Urinary bladder (tissue), 3 donors: ENCODE measurements at regions not wholly inside any gene's neighbourhood (a gene's known extent, or its start where the extent isn't known, plus 50 kb on each side); places are given as distances from the start of the nearest gene placed in this dataset.

ENCODE experiments used
- DNase-seq: peaks from one replicate; pipeline ENCODE4 v3.0.0-alpha.2; 2015; ENCODE audit errors: extremely low spot score
- H3K27ac ChIP-seq: one replicate; pipeline ENCODE4 v1.5.1; 2013; ENCODE audit warnings: low read depth, mild to moderate bottlenecking, moderate library complexity
- H3K36me3 ChIP-seq: one replicate; pipeline ENCODE4 v1.6.1; 2013; ENCODE audit warnings: mild to moderate bottlenecking, moderate library complexity; ENCODE audit not compliant: insufficient read depth
- H3K4me1 ChIP-seq: one replicate; pipeline ENCODE4 v1.6.1; 2013; ENCODE audit warnings: mild to moderate bottlenecking, moderate library complexity; ENCODE audit not compliant: insufficient read depth
- H3K4me3 ChIP-seq: one replicate; pipeline ENCODE4 v1.5.1; 2013; ENCODE audit warnings: low read depth, low read length
- WGBS: extraction: QIAGEN DNeasy Blood & Tissue Kit; methylation state at CpG from one replicate; pipeline ENCODE4 v1.1.7; 2013; 5-methylcytosine and 5-hydroxymethylcytosine counted together
- donor health status: healthy with polysubstance abuse.
- donor health status: healthy.

GRCh38 chr18:6614952-6615351 lies 114.6 kb upstream of the ARHGAP28 start:
- no peak overlapping the region for H3K4me3 ChIP-seq
- H3K36me3 ChIP-seq, result no peaks in the 10 kb centered on the region
- H3K27ac ChIP-seq, result no peak overlapping the region
- H3K4me1 ChIP-seq, result no peaks in the 10 kb centered on the region
- DNase-seq, result no peak
- WGBS, result 95% methylated on average over 4 of the region's 4 CpGs

GRCh38 chr18:6616981-6617380 lies 112.5 kb upstream of the ARHGAP28 start:
- no peaks in the 10 kb centered on the region for H3K4me1 ChIP-seq
- no peak overlapping the region for H3K27ac ChIP-seq
- 60% methylated on average over 4 of the region's 4 CpGs for WGBS
- H3K36me3 ChIP-seq, result no peaks in the 10 kb centered on the region
- no peak overlapping the region for H3K4me3 ChIP-seq
- no peak for DNase-seq

- WGBS, result 93% methylated on average over 4 of the region's 4 CpGs
- no peak overlapping the region for H3K4me3 ChIP-seq
- no peaks in the 10 kb centered on the region for H3K36me3 ChIP-seq
- H3K4me1 ChIP-seq, result no peaks in the 10 kb centered on the region
- no peak for DNase-seq
- no peak overlapping the region for H3K27ac ChIP-seq
Observed at GRCh38 chr18:6621437-6621836, 108.1 kb upstream of the ARHGAP28 start.

GRCh38 chr18:6623278-6623677 lies 106.2 kb upstream of the ARHGAP28 start:
- H3K4me1 ChIP-seq, result no peaks in the 10 kb centered on the region
- DNase-seq, result no peak
- no peak overlapping the region for H3K4me3 ChIP-seq
- WGBS, result 61% methylated on average over 2 of the region's 2 CpGs
- no peak overlapping the region for H3K27ac ChIP-seq
- no peaks in the 10 kb centered on the region for H3K36me3 ChIP-seq

DNA sequence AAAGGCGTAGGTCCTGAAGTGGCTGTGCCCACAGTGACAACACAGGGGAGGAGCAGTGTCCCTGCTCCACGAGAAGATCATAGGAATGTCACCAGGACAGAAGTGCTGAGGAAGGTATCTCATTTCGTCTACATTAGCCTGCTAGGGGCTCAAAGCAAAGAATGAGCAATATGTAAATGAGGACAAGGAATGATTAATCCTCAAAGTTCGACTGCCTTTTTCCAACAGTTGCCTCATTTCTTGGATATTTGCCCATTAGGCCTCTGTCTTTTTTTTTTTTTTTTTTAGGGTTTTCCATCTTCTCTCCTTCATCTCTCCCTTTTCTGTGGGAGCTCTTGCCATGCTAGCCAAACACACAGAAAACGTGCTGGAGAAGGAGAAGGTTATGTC lies 105.2 kb upstream of the ARHGAP28 start:
- DNase-seq, result no peak
- Histone ChIP-seq H3K27ac (no peak overlapping the region), H3K4me3 (no peak overlapping the region), H3K36me3 (no peaks in the 10 kb centered on the region), H3K4me1 (no peaks in the 10 kb centered on the region)
- WGBS, result 55% methylated on average over 5 of the region's 5 CpGs

GRCh38 chr18:6624661-6625311 lies 104.7 kb upstream of the ARHGAP28 start:
- Histone ChIP-seq H3K27ac (no peak overlapping the region), H3K4me1 (no peaks in the 10 kb centered on the region), H3K36me3 (no peaks in the 10 kb centered on the region), H3K4me3 (no peak overlapping the region)
- DNase-seq, result peak; percentile 67
- 29% methylated on average over 5 of the region's 5 CpGs for WGBS

DNA sequence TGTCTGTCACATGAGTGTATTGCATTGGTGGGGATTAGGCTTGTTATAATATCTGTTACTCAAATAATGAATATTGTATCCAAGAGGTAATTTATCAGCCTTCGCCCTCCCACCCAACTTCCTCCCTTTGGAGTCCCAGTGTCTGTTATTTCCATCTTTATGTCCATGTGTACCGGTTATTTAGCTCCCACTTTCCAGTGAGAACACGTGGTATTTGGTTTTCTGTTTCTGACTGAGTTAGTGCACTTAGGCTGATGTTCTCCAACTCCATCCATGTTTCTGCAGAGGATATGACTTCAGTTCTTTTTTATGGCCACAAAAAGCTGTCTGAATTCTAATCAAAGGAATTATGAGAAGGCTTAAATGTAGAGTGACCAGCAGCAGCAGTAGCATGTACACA lies 104.0 kb upstream of the ARHGAP28 start:
- H3K4me1 ChIP-seq, result no peaks in the 10 kb centered on the region
- no peak overlapping the region for H3K27ac ChIP-seq
- H3K4me3 ChIP-seq, result no peak overlapping the region
- no peak for DNase-seq
- no peaks in the 10 kb centered on the region for H3K36me3 ChIP-seq
- WGBS, result 63% methylated on average over 3 of the region's 3 CpGs

DNA sequence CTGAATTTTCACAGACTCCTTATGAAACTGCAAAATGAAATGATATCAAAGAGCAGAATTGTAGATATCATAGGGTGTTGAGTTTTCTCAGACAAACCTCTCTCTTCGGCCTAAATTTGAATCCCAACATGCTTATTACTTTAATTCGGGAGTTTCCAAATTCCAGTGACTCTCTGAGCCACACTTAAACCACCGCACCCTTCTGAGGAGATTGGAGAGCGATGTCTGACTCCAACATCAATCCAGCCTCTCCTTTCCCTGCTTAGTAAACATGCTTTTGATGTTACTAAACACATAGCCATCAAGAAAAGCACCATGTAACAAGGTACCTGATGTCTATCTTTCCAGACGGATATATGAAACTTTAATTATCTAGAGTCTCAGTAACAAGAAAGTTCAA lies 103.1 kb upstream of the ARHGAP28 start:
- H3K27ac ChIP-seq, result no peak overlapping the region
- H3K4me3 ChIP-seq, result no peak overlapping the region
- H3K36me3 ChIP-seq, result no peaks in the 10 kb centered on the region

DNA sequence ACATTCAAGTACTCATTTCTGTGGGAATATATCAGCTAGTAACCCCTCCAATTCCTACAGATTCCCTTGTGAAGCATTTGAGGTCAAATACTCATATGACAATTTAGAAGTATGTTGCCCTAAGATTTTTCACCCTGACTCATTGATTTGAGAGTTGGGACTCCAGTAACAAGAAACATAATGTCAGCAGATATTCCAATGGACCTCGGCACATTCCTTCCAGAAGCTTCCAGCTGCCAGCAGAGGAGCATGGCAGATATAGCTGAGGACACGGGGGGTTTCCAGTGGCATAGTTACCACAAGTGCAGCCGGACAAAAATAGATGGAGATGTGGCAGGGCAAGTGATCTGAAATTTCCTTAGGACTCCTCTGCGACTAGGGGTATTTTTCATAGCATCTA lies 101.9 kb upstream of the ARHGAP28 start:
- no peak for DNase-seq
- WGBS, result 90% methylated on average over 4 of the region's 4 CpGs

More for the DNA sequence above, 103.1 kb upstream of the ARHGAP28 start:
- WGBS, result 85% methylated on average over 5 of the region's 5 CpGs
- no peaks in the 10 kb centered on the region for H3K4me1 ChIP-seq
- no peak for DNase-seq

DNA sequence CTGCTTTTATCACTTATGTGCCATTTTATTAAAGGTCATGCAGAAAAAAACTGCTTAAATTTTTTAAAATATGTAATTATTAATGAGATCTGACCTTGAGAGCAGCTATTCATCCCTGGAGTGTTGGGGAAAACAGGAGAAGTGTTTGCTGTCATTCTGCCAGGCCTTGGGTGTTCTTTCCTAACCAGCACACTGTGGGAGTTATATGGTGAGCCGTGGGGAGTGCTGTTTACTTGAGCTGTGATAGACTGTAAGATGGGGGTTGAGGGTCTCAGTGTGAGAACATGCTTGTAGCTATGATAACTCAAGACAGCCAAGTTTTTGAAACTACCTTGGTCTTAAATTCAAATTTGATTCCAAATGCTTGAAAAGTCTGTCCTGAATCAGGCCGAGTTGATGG lies 101.3 kb upstream of the ARHGAP28 start:
- WGBS, result 86% methylated on average over 2 of the region's 2 CpGs
- no peak overlapping the region for H3K27ac ChIP-seq

More for the DNA sequence above, 101.9 kb upstream of the ARHGAP28 start:
- no peak overlapping the region for H3K27ac ChIP-seq
- H3K36me3 ChIP-seq, result no peaks in the 10 kb centered on the region
- no peaks in the 10 kb centered on the region for H3K4me1 ChIP-seq
- H3K4me3 ChIP-seq, result no peak overlapping the region

DNA sequence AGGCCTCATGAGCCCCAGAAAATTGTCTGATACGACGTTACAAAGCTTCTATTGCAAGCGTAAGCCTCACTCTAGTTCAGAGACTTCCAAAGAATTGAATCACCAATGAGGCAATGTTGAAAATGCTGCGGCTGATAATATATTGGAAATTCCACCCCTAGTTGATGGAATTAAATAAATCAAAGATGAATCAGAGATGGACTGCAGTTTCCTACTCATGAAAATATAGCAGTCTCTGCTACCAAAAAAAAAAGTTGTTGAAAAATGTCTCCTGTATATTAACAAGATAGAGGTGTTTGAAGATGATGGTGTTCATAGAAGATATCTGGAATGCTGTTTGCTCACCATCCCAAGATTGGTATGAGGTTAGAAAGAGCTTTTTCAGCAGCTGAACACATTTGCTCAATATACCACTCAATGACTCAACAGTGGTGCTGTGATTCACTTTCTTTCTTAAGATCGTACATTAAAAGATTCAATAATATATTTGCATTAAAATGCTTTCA lies 99.8 kb upstream of the ARHGAP28 start:
- no peak overlapping the region for H3K27ac ChIP-seq
- no peak overlapping the region for H3K4me3 ChIP-seq
- H3K4me1 ChIP-seq, result no peaks in the 10 kb centered on the region
- no peak for DNase-seq
- no peaks in the 10 kb centered on the region for H3K36me3 ChIP-seq
- 86% methylated on average over 5 of the region's 5 CpGs for WGBS

More for the DNA sequence above, 101.3 kb upstream of the ARHGAP28 start:
- Histone ChIP-seq H3K36me3 (no peaks in the 10 kb centered on the region), H3K4me1 (no peaks in the 10 kb centered on the region), H3K4me3 (no peak overlapping the region)
- no peak for DNase-seq

GRCh38 chr18:6633310-6633709 lies 96.2 kb upstream of the ARHGAP28 start:
- WGBS, result 45% methylated on average over 3 of the region's 3 CpGs
- no peaks in the 10 kb centered on the region for H3K36me3 ChIP-seq
- no peak for DNase-seq
- no peak overlapping the region for H3K4me3 ChIP-seq
- H3K4me1 ChIP-seq, result no peaks in the 10 kb centered on the region
- H3K27ac ChIP-seq, result no peak overlapping the region

- Histone ChIP-seq H3K27ac (no peak overlapping the region), H3K4me1 (no peaks in the 10 kb centered on the region), H3K4me3 (no peak overlapping the region), H3K36me3 (no peaks in the 10 kb centered on the region)
- 57% methylated on average over 1 of the region's 1 CpG for WGBS
- DNase-seq, result no peak
Observed at GRCh38 chr18:6636091-6636490, 93.4 kb upstream of the ARHGAP28 start.

DNA sequence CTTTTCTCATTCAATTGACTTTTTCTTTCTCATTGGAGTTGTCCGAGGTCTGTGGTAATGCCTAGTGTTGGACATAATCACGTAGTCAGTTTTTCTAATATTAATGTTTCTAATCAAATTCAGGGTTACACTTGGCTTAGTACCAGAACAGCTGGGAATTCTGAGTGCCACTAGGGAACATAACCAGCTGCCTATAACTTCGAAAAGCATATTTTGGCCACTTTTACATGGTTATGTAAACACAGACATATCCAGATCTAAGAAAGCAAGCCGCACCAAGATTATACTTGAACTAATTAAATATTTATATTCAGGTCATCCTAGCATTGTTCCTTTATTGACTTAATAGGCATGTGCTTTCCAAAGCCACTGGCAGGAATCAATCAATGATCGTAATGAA lies 91.1 kb upstream of the ARHGAP28 start:
- no peak overlapping the region for H3K27ac ChIP-seq
- H3K4me1 ChIP-seq, result no peaks in the 10 kb centered on the region
- WGBS, result 63% methylated on average over 5 of the region's 5 CpGs
- no peak overlapping the region for H3K4me3 ChIP-seq
- no peak for DNase-seq
- H3K36me3 ChIP-seq, result no peaks in the 10 kb centered on the region

DNA sequence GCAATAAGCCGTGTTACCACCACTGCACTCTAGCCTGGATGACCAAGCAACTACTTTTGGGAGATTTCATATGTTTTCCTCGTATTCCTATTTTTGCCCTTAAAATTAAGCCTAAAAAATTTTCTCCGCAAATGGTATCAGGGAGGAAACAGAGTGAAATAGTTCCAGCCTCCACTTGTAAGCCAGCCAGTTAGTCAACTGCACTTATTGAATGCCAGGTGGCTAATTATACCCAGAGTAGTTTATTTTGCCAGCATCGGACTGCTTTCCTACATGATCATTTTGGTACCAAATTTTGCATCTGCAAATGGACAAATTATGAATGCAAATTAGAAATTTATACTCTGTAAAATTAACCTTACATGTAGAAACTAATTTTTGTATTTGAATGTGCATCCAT lies 90.2 kb upstream of the ARHGAP28 start:
- no peak for DNase-seq
- 96% methylated on average over 4 of the region's 4 CpGs for WGBS

More for the DNA sequence above, 90.2 kb upstream of the ARHGAP28 start:
- Histone ChIP-seq H3K36me3 (no peaks in the 10 kb centered on the region), H3K4me1 (no peaks in the 10 kb centered on the region), H3K4me3 (no peak overlapping the region), H3K27ac (no peak overlapping the region)
